Effector CD8-positive, alpha-beta T cell (primary cell): ENCODE measurements at regions not wholly inside any gene's neighbourhood (a gene's known extent, or its start where the extent isn't known, plus 50 kb on each side); places are given as distances from the start of the nearest gene placed in this dataset.

Experiments used
- DNase-seq: peaks from one replicate; lab custom pipeline; 2025; lab: John Stamatoyannopoulos, UW

- DNase-seq, result no peak
Measured at GRCh38 chr4:14772388-14772787, 229.9 kb upstream of the CPEB2 start.

DNA sequence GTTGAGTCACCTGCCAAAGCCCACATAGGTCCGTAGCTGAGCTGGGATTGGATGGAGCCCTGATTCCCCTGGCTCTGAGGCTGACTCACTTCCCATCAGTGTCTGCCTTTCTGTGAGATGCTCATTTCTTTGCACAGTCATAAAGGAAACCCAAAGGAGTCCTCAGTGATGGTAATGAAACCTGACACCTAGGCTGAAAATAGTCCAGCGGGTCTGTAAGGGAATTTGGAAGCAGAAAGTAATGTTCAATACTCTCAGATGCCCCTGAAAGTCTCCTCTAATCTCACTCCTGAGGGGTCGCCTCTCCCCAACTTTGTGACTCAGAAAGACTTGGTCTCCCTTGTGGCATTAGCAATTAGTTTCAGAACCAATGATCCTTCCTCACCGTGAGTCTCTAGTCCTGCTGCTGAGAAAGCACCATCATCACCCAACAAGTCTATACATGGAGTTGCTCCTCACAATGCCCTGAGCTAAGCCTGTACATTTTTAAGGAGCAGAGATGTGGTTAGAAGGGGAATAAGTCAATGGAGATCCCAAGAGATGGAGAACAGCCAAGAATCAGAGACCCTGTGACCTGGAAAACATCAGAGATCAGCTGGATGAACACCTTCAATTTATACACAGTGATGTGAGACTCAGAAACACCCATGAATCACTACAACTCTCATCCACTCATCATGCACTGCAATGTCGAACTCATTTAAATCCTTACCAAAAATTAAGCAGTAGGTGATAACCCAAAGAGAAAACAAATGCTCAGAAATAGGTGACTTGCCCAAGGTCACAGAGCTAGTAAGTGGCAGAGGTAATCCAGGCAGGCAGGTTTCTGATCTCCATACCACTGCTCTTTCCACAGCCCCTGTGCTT, 219.0 kb upstream of the CPEB2 start:
- no peak for DNase-seq

DNA sequence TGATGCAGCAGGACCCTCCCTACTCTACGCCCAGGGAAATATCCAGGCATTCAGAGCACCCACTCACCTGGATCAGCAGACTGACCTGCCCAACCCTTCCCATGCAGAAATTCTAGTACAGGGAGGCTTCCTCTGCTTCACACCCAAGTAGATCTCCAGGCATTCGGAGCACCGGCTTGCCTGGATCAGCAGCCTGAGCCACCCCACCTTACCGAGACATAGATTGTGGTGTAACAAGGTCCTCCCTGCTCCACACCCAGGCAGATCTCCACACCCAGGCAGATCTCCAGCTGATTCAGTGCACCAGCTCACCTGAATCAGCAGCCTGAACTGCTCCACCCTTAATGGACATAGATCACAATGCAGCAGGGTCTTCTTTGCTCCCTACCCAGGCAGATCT, 215.1 kb upstream of the CPEB2 start:
- no peak for DNase-seq

DNA sequence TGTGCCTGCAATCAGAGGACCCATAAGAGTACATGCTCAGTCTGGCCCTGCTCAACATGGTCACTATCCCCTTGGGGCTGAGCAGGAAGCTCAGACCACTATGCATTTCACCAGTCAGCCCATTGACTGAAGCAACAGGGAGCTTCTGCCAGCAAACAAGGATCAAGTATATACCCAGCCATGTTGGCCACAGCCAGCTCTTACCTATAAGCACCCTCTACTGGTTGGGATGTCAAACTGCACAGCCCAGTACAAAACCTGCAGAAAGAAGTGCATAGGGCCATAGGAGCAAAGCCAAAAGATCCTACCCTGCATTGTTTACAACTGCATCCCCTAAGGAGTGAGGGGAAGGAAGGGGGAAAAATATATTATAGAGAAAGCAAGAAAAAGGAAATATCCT, 214.4 kb upstream of the CPEB2 start:
- no peak for DNase-seq

GRCh38 chr4:14790494-14790893, 211.8 kb upstream of the CPEB2 start:
- no peak for DNase-seq

DNA sequence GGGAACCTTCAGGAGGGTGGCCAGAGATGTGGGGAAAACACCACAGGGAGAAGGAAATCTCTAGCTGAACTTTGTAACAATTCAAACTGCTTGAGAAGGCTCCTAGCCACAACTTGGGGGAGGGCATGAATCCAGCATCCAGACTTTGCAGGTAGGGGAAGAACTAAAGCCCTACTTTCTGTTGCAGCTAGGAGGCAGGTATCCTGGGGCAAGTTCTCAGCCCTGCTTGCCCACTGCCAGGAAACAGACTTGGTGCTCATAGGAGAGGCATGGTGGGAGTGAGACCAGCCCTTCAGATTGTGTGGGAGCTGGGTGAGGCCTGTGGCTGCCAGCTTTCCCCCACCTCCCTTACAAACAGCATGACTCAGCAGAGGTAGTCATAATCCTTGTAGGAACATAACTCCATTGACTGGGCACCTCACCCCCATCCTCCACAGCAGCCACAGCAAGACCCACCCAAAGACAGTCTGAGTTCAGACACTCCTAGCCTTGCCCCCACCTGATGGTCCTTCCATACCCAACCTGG, 209.5 kb upstream of the CPEB2 start:
- no peak for DNase-seq

- no peak for DNase-seq
Measured at GRCh38 chr4:14800977-14801376, 201.3 kb upstream of the CPEB2 start.

DNA sequence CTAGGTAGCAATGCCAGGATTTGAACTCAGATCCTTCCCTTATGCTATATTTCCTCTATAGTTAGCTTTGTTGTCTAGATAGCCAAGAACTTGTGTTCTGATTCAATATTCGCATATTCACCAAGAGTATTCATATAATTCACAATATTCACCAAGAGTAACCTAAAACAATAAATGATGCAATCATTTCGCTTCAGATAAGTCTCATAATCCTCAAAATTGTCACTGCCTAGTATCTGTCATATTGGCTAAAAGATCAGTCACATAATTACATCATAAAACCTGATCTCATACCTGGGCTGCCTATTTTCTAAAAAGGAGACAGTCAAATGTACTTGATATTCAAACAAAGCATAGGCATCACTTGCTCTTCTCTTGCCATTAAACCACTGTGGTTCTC, 199.7 kb upstream of the CPEB2 start:
- no peak for DNase-seq

- no peak for DNase-seq
Measured at GRCh38 chr4:14807856-14808255, 194.4 kb upstream of the CPEB2 start.

DNA sequence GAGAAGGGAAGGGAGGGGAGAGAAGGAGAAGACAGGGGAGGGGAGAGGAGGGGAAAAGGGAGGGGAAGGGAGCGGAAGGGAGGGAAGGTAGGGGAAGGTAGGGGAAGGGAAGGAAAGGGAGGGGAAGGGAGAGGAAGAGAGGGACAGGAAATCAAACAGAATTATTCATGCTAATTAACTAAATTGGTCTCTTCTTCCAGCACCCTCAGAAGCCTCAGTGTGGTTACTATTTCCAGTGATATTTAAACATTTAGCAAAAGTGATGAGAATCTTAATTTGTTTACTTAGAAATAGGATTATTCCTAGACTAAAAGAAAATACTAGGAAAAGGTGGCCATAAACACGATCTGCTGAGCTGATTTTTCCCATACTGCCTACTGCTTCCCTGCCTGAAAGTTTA, 193.1 kb upstream of the CPEB2 start:
- DNase-seq, result no peak

DNA sequence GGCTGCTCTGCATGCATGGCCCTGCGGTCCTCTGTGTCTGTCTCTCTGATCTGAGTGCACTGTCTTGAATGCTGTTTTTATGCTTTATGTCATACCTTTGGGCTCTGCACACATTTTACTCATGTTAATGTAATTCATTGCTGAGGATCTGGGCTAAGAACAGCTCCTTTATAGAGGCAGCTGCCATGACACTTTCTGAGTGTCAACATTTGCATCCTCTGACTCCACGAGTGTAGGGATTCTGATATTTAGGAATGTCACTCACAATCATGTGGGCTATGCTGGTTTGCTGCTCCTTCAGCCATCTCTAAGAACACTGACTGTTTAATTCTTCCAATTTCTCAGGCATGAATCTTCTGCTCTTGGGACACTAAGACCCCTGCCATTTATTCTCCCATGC, 192.2 kb upstream of the CPEB2 start:
- no peak for DNase-seq

GRCh38 chr4:14810568-14810967, 191.7 kb upstream of the CPEB2 start:
- DNase-seq, result no peak

DNA sequence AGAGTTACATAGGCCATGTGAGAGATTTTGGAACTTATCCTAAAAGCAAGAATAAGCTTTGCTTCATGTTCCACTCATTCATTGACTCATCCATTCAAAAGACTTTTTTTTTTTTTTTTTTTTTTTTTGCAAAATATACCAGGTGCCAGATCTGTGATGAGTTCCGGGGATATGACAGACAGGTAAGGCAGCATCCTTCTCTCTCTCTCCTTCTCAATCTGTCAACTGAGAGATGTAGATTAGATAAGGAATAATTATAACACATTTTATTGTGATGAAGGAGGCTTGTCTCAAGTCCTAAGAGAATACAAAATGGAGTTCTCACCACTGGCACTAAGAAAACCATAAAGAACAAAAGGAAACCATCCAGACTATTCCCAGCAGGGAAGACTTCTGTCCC, 190.2 kb upstream of the CPEB2 start:
- no peak for DNase-seq

DNA sequence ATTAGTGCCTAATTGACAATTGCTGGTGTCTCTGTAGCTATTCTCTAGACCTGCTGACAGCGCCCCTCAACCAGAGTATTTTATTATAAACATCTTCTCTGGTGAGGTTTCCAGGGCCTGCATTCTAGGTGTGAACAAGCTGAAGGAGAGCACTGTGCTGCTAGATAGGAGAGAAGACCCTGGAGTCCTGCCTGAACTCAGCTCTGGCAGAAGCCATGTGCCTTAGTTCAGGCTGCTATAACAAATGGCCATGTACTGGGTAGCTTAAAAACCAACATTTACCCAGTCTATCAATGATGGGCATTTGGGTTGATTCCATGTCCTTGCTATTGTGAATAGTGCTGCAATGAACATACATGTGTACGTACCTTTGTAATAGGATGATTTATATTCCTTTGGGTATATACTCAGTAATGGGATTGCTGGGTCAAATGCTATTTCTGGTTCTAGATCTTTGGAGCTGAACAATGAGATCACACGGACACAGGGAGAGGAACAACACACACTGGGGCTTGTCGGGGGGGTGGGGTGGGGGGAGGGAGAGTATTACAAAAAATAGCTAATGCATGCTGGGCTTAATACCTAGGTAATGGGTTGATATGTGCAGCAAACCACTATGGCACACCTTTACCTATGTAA, 185.5 kb upstream of the CPEB2 start:
- no peak for DNase-seq

DNA sequence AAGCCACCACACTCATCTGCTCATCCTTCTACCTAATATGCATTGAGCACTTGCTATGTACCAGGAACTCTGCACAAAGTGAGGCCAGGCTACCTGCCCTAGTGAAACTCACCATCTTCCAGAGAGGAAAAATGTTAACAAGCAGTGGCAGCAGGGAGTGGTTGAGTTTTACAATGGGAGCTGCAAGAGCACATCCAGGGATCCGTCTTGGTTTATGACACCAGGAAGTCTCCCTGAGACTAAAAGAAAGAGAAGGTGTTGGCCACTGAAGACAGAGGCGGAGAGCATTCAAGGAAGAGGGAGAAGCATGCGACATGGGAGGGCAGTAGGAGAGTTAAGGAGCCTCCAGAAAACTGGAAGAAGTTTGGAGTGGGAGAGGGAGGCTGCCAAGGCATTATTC, 178.1 kb upstream of the CPEB2 start:
- DNase-seq, result no peak

GRCh38 chr4:14827111-14827510, 175.2 kb upstream of the CPEB2 start:
- DNase-seq, result no peak

- no peak for DNase-seq
Measured at GRCh38 chr4:14829795-14830194, 172.5 kb upstream of the CPEB2 start.

GRCh38 chr4:14831416-14831815, 170.9 kb upstream of the CPEB2 start:
- no peak for DNase-seq

- DNase-seq, result no peak
Measured at GRCh38 chr4:14833053-14833452, 169.2 kb upstream of the CPEB2 start.

DNA sequence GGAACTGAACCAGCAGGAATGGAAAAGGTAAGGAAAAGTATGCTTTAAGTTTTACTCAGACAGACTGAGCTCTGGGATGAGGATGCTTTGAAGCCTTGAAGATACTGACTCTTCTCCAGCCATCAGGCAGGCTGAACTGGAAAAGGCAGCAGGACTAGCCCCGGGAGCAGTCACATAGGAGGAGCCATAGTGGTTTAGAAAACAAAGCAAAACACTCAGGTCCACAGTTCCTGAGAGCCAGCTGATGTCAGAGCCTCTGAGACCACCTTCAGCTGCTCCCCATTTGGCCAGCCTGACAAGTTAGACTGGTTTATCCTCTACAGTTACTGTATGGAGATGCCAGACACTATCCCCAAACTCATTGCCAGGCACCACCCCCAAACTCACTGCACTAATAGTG, 167.9 kb upstream of the CPEB2 start:
- no peak for DNase-seq

GRCh38 chr4:14835288-14835687, 167.0 kb upstream of the CPEB2 start:
- no peak for DNase-seq

- DNase-seq, result no peak
Measured at GRCh38 chr4:14835708-14836425, 166.4 kb upstream of the CPEB2 start.

GRCh38 chr4:14837860-14838259, 164.4 kb upstream of the CPEB2 start:
- DNase-seq, result no peak
